Stimulated activated CD4-positive, alpha-beta T cell treated with anti-CD3 and anti-CD28 coated beads, Interleukin-1b, Interleukin-23, amount 100 ng/mL, for 24 hours (primary cell): ENCODE measurements at regions not wholly inside any gene's neighbourhood (a gene's known extent, or its start where the extent isn't known, plus 50 kb on each side); places are given as distances from the start of the nearest gene placed in this dataset.
"Not testable (repeated sequence)": the region's sequence is repeated elsewhere in the genome, so short reads cannot be mapped to it uniquely, and the experiment has no call there.

Source experiments
- DNase-seq, 4 experiments: peaks; one replicate each; pipeline ENCODE4 v3.0.0-alpha.2; 2020; ENCODE audit warnings: low read depth in 4 of 4, low spot score in 1 of 4

GRCh38 chr2:95764966-95765365 is 173.2 kb downstream of the TRIM43 start:
- not testable (repeated sequence) for DNase-seq

GRCh38 chr2:95765925-95766910 is 174.4 kb downstream of the TRIM43 start:
- DNase-seq: not testable (repeated sequence)

DNA sequence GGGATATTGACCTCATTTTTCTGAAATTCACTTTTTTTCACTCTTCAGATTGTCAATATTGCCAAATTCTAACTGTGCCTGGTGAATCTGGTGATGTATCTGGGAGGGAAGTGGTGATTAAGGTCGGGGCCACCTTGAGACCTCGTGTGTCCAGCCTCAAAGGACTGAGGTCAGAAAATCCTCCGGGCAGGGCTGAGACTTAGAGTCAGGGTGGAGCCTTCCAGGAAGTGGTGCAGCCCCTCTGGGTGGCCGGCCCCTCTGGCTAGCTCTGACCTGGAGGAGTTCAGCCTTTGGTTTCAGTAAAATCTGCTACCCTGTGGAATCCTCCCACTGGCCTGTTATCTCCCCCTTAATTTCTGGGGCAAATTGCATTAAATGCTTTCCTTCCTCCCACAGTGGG is 175.7 kb downstream of the TRIM43 start:
- not testable (repeated sequence) for DNase-seq

DNA sequence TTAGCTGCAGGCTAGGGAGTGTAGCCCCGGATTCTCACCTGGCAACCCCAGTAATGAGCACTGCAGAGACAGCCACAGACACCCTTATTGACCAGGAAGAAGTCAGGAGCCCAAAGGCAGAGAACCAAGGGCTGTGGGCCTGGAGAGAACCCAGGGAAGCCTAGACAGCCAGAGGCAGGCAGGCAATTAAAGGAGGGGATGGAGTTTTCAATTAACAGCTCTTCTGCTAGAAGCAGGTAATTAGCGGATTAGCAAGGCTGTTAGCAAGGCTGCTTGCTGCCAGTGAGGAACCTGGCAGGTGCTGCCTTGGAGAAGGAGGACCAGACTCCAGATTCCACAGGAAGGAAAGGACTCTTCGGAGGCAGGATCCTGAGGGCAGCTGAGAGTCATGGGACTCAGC is 176.1 kb downstream of the TRIM43 start:
- DNase-seq: not testable (repeated sequence)

DNA sequence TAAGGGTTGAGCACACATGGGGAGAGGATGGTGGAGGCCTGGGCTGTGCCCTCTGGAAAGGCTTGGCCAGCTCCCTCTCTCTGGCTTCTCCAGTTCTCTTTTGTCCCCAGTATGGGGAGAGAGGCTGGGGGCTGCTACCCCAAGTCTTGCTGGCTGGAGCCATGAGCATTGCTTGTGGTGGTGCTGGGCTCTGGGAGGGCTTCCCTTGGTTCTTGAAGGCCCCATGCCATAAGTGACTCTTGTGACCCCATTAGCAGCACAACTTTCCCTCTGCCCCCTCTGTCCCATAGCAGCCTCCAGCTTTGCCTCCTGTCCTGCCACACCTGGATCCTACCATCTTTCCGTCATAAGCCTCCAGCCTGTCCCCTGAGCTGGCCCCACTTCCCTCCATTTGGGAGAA is 177.5 kb downstream of the TRIM43 start:
- not testable (repeated sequence) for DNase-seq

GRCh38 chr2:95770726-95771125 is 178.9 kb downstream of the TRIM43 start:
- DNase-seq: not testable (repeated sequence)

DNA sequence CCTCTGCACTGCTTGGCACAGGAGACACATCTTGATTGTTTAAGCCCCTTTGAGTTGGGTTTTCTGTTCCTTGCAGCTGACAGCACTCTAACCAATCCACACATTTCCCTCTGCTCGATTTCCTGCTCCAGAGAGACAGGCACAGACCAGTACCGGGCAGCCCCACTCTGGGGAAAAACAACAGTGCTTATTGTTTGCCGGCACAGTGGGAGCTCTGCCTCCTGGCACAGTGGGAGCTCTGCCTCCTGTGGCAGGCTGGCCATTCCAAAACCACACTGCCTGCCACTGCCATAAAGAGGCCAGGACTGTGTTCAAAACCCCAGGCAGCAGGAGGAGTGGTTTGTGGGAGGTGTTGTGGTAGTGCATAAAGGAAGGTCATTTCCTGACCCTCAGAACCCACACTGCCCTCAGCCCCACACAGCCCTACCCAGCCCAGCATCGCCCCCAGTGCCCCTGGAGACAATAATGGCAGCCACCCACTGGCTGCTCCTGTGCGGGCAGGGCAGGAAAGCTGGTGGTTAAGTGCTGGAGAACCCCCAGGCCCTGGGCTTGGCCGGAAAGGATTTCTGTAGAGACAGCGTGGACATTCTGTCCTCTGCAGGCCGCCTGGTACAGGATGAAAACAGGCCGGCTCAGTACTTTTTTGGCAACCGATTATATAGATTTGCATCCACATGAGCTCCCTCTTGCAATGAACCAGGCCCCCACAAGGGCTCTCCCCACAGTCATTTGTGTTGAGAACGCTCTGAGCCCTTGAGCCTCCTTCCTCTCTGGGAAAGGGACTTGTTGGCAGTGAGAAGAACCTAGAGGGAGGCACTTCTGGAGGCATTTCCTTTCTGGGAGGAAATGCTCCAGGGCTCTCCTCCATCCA is 182.8 kb downstream of the TRIM43 start:
- not testable (repeated sequence) for DNase-seq

DNA sequence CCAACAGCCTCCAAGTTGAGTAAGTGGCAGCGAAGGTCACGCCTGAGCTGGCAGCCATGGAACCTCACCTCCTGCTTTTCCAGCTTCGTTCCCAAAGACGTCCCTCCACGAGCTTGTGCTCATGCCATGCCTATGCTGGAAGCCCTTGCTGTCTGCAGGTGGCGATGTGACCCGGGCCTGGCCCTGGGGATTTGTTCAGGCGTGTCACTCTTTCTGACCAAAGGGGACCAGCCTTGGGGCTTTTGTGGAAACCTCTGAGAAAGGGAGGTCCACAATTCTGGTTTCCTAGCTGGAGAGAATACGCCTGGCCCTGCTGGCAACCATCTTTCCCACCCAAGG is 183.4 kb downstream of the TRIM43 start:
- not testable (repeated sequence) for DNase-seq
